GM12891 (cell line): ENCODE measurements at regions not wholly inside any gene's neighbourhood (a gene's known extent, or its start where the extent isn't known, plus 50 kb on each side); places are given as distances from the start of the nearest gene placed in this dataset.

ENCODE experiments used
- POLR2A ChIP-seq: IDR thresholded peaks from 2 replicates; pipeline ENCODE4 v1.6.1; 2011; ENCODE audit warnings: low read depth, low read length, control low read depth
- POLR2AphosphoS5 ChIP-seq: IDR thresholded peaks from 2 replicates; pipeline ENCODE4 v1.6.1; 2011; ENCODE audit warnings: low read depth, low read length, control low read depth
- POU2F2 ChIP-seq: IDR thresholded peaks from 2 replicates; pipeline ENCODE4 v1.6.1; 2011; ENCODE audit warnings: low read depth, mild to moderate bottlenecking, control low read depth, low read length, moderate library complexity

- no peak for TF ChIP-seq POLR2A
- TF ChIP-seq POU2F2, result no peak
- no peak for TF ChIP-seq POLR2AphosphoS5
These were observed 99.3 kb upstream of the PLD5 start for GRCh38 chr1:242623756-242624155.
